Spleen (tissue), 3 donors: ENCODE measurements at regions not wholly inside any gene's neighbourhood (a gene's known extent, or its start where the extent isn't known, plus 50 kb on each side); places are given as distances from the start of the nearest gene placed in this dataset.

Experiments
- POLR2A ChIP-seq, 3 donors: fragments of 450-650 bp; IDR thresholded peaks; one replicate each; pipeline ENCODE4 v1.5.1; 2017; ENCODE audit warnings: antibody characterized with exemption in 3 of 3, mild to moderate bottlenecking in 1 of 3
- POLR2AphosphoS5 ChIP-seq, 3 donors: sonication (generic); formaldehyde crosslinking; IDR thresholded peaks; one replicate each; pipeline ENCODE4 v1.5.1; 2017; ENCODE audit warnings: antibody characterized with exemption in 3 of 3

DNA sequence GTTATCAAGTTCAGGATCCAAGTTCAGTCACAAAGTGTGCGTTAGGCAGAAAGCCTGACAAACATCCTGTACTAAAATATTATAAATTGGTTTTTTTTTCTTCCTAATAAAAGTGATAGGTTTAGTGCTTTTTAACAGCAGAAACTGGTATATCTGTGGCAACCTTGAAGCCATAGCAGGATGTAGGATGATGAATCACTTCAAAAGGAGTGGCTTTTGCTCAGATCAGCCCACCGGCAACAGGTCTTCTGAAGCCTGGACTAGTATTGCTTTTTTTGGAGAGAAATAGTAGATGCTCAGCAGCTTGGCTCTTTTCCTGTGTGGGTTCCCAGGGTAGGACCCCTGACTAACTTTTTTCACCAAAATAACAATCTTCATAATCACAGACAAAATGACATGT lies 190.8 kb downstream of the EPM2A start:
- TF ChIP-seq POLR2A (IDR thresholded peaks at IDR 0.05), result no peak
- no peak for TF ChIP-seq POLR2AphosphoS5 (IDR thresholded peaks at IDR 0.05)
